ENCODE measurements at regions not wholly inside any gene's neighbourhood (a gene's known extent, or its start where the extent isn't known, plus 50 kb on each side); places are given as distances from the start of the nearest gene placed in this dataset.

DNA sequence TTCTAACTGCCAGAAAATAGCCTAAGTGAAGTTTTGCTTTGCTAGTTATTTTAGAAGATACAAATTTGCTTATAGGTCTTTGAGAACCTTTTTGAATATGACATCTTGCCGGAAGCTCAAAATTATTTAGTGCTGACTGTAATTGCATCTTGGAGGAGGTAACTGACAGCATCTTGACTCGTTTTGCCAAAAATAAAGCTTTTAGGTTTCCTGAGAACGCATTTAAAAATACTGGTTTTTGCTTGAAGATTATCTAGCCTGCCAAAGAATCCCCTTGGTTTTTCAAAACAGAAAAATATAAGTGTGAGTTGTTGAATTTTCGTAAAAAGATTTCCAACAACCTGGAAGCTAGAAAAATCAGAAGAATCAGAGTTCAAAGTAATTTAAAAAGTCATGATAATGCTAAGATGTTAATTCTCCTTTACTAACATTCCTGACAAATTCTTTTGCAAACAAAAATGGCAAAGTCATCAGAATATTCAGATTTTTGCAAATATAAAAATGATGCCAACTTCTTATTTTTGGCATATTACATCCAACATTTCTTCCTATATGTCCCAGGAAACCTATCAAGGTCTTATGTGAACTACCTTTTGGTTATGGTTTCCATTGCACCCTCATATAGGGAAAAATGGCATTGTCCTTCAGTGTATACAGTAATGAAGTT is 178.0 kb upstream of the SLC8A1 start:
- TF ChIP-seq POLR2A (IDR thresholded peaks at IDR 0.05) (no peak), EP300 (IDR thresholded peaks at IDR 0.05) (no peak)
- TF ChIP-seq, protein P1, sequence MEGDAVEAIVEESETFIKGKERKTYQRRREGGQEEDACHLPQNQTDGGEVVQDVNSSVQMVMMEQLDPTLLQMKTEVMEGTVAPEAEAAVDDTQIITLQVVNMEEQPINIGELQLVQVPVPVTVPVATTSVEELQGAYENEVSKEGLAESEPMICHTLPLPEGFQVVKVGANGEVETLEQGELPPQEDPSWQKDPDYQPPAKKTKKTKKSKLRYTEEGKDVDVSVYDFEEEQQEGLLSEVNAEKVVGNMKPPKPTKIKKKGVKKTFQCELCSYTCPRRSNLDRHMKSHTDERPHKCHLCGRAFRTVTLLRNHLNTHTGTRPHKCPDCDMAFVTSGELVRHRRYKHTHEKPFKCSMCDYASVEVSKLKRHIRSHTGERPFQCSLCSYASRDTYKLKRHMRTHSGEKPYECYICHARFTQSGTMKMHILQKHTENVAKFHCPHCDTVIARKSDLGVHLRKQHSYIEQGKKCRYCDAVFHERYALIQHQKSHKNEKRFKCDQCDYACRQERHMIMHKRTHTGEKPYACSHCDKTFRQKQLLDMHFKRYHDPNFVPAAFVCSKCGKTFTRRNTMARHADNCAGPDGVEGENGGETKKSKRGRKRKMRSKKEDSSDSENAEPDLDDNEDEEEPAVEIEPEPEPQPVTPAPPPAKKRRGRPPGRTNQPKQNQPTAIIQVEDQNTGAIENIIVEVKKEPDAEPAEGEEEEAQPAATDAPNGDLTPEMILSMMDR (IDR thresholded peaks at IDR 0.05), result no peak
- 34 to 36% (median 35%) methylated on average over 4 of the region's 4 CpGs for WGBS, 3 donors
- intact Hi-C loops (cut with DNase I), result no loop called here

DNA sequence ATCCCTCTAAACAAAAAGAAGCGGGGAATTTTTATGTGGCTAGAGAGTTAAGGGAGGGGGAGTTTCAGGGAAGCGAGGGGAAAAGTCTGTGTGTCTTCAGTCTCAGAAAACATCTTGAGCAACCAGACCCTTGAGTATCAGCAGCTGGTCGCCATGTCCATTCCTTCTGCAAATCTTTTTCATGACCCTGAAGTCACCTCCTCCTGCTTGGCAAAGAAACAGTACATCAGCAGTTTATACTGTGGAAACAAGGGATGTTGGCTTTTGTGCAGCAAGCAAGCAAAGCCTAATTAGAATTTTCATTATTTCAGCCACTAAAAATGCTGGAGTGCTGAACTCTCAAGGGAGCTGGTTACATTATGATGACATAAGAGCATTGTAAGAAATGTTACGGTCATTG is 187.4 kb upstream of the SLC8A1 start:
- Histone ChIP-seq H3K27ac (no peak overlapping the region), H3K36me3 (no peaks in the 10 kb centered on the region), H3K27me3 (peaks cover 3% of the 10 kb centered on the region), H3K4me3 (no peak overlapping the region), H3K4me1 (ENCODE audit: insufficient read depth) (no peaks in the 10 kb centered on the region), H3K9me3 (no peaks in the 10 kb centered on the region)
- WGBS, 3 donors, result 34 to 43% (median 38%) methylated on average over 4 of the region's 4 CpGs
- intact Hi-C loops (cut with DNase I), result no loop called here
- peak in 1 of 5 donors; percentile 23 for DNase-seq
- TF ChIP-seq, protein P1 (IDR thresholded peaks at IDR 0.05), result no peak
- TF ChIP-seq POLR2A (IDR thresholded peaks at IDR 0.05) (no peak), EP300 (IDR thresholded peaks at IDR 0.05) (no peak)

More for the DNA sequence above, 178.0 kb upstream of the SLC8A1 start:
- no peak for DNase-seq
- H3K4me3 ChIP-seq, result no peak overlapping the region
- H3K27ac ChIP-seq, result no peak overlapping the region
- H3K4me1 ChIP-seq (ENCODE audit: insufficient read depth), result no peaks in the 10 kb centered on the region
- H3K9me3 ChIP-seq, result no peaks in the 10 kb centered on the region
- H3K36me3 ChIP-seq, result no peaks in the 10 kb centered on the region
- no peaks in the 10 kb centered on the region for H3K27me3 ChIP-seq

DNA sequence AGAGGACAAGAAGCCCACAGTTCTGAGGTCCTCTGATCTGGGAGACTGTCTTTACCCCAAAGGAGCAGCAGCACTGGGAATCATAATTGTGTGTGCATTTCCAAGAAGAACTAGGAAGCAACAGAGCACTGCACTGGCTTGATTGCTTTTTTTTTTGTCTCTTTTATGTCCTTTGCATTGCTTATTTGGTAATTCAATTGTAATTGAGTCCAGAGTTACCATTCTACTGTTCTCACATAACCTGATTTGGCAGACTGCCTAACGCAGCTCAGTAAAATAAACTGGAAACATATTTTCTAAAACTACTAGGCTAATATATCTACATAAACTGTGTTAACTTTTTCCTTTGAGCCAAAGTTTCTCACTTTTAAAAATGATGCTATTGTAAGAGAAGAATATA is 190.3 kb upstream of the SLC8A1 start:
- Histone ChIP-seq H3K4me3 (no peak overlapping the region), H3K9me3 (no peaks in the 10 kb centered on the region), H3K27ac (no peak overlapping the region), H3K36me3 (no peaks in the 10 kb centered on the region), H3K4me1 (ENCODE audit: insufficient read depth) (no peaks in the 10 kb centered on the region), H3K27me3 (peaks cover 3% of the 10 kb centered on the region)
- WGBS, 3 donors, result 41 to 59% (median 52%) methylated on average over 1 of the region's 1 CpG
- intact Hi-C loops (cut with DNase I), result no loop called here
- TF ChIP-seq EP300 (IDR thresholded peaks at IDR 0.05) (no peak), POLR2A (IDR thresholded peaks at IDR 0.05) (no peak)
- TF ChIP-seq, protein P1 (IDR thresholded peaks at IDR 0.05), result no peak
- DNase-seq, result no peak

DNA sequence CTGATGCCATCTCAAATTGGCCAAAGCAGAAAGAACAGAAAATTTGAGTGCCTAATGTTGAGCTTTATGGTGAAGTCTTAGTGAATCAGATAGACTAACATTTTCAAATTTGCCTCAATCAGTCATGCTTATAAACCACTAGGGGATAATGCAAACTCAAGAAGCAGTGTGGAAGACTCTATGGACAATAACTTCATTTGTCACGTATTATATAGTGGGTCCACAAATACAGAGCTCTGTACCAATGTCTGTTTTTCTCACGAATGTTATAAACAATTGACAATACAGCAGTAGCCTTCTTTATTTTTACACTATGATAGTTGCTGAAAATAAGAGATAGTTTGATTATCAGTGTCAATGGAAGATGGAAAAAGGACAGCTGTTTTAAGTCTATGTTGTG is 190.8 kb upstream of the SLC8A1 start:
- no peak for TF ChIP-seq POLR2A (IDR thresholded peaks at IDR 0.05)
- TF ChIP-seq, protein P1 (IDR thresholded peaks at IDR 0.05), result no peak
- TF ChIP-seq EP300 (IDR thresholded peaks at IDR 0.05), result no peak
- Histone ChIP-seq H3K4me3 (no peak overlapping the region), H3K4me1 (ENCODE audit: insufficient read depth) (no peaks in the 10 kb centered on the region), H3K27me3 (no peaks in the 10 kb centered on the region), H3K27ac (no peak overlapping the region), H3K9me3 (no peaks in the 10 kb centered on the region), H3K36me3 (no peaks in the 10 kb centered on the region)
- no peak for DNase-seq
- WGBS, 3 donors, result 86 to 91% (median 89%) methylated on average over 2 of the region's 2 CpGs
- intact Hi-C loops (cut with DNase I), result no loop called here
